SK-N-SH (cell line): ENCODE measurements at regions not wholly inside any gene's neighbourhood (a gene's known extent, or its start where the extent isn't known, plus 50 kb on each side); places are given as distances from the start of the nearest gene placed in this dataset.

Experiments used
- CTCF ChIA-PET: fragments of 300-600, 350-600 bp; formaldehyde crosslinking; extraction: SDS; loops from one replicate; lab custom pipeline; 2021; lab: Yijun Ruan, JAX
- POLR2A ChIA-PET: fragments of 350-600 bp; sonication (Branson Sonifier 250); formaldehyde crosslinking; extraction: SDS; loops from one replicate; lab custom pipeline; 2020; ENCODE audit warnings: antibody characterized with exemption, inconsistent platforms; lab: Yijun Ruan, JAX
- DNase-seq: peaks from one replicate; pipeline ENCODE4 v3.0.0; 2012
- H2AFZ ChIP-seq: fragments of 200-600 bp; sonication (generic); 2 replicates; pipeline ENCODE4 v1.8.1; 2016; ENCODE audit warnings: antibody characterized with exemption, mild to moderate bottlenecking, low read depth
- H3F3A ChIP-seq: fragments of 200-600 bp; sonication (generic); replicated peaks from 2 replicates; pipeline ENCODE3; 2016; ENCODE audit warnings: antibody characterized with exemption, mild to moderate bottlenecking; ENCODE audit not compliant: insufficient read depth
- H3K27ac ChIP-seq, 2 experiments: fragments of 200-500 bp in 1 of 2; fragments of 200-600 bp in 1 of 2; sonication (Bioruptor generic) in 1 of 2; sonication (generic), shearing (Covaris generic) in 1 of 2; 2 replicates each; pipeline versions ENCODE4 v1.5.1 to v1.6.1; 2014 to 2016; ENCODE audit warnings: low read depth in 2 of 2, inconsistent platforms in 1 of 2, low read length in 1 of 2, mild to moderate bottlenecking in 1 of 2, mixed read lengths in 1 of 2
- H3K27me3 ChIP-seq: fragments of 200-600 bp; sonication (generic), shearing (Covaris generic); 2 replicates; pipeline ENCODE4 v1.6.1; 2016; ENCODE audit warnings: mixed run types; ENCODE audit not compliant: insufficient read depth
- H3K36me3 ChIP-seq, 2 experiments: fragments of 200-500 bp in 1 of 2; fragments of 200-600 bp in 1 of 2; sonication (Bioruptor generic) in 1 of 2; sonication (generic) in 1 of 2; replicated peaks in 1 of 2; 2 replicates each; pipeline versions ENCODE3 to v1.5.1; 2014 to 2016; ENCODE audit warnings: low read length in 1 of 2, mild to moderate bottlenecking in 1 of 2; ENCODE audit not compliant: insufficient read depth in 2 of 2, control insufficient read depth in 1 of 2
- H3K4me1 ChIP-seq, 2 experiments: fragments of 200-500 bp in 1 of 2; fragments of 200-600 bp in 1 of 2; sonication (Bioruptor generic) in 1 of 2; sonication (generic), shearing (Covaris generic) in 1 of 2; 2 replicates each; pipeline versions ENCODE4 v1.5.1 to v1.6.1; 2014 to 2016; ENCODE audit warnings: low read depth in 1 of 2, low read length in 1 of 2, mixed run types in 1 of 2; ENCODE audit not compliant: insufficient read depth in 2 of 2, control insufficient read depth in 1 of 2
- H3K4me2 ChIP-seq: fragments of 200-600 bp; sonication (generic), shearing (Covaris generic); 2 replicates; pipeline ENCODE4 v1.6.1; 2017; ENCODE audit warnings: mixed run types
- H3K4me3 ChIP-seq, 2 experiments: fragments of 200-500 bp in 1 of 2; fragments of 200-600 bp in 1 of 2; sonication (Bioruptor generic) in 1 of 2; sonication (generic), shearing (Covaris generic) in 1 of 2; 2 replicates each; pipeline versions ENCODE4 v1.5.1 to v1.8.1; 2014 to 2016; ENCODE audit warnings: low read depth in 2 of 2, inconsistent platforms in 1 of 2, low read length in 1 of 2, mild to moderate bottlenecking in 1 of 2, mixed read lengths in 1 of 2, moderate library complexity in 1 of 2
- H3K79me2 ChIP-seq: fragments of 200-600 bp; sonication (generic); 2 replicates; pipeline ENCODE4 v1.8.1; 2017; ENCODE audit warnings: mild to moderate bottlenecking; ENCODE audit not compliant: insufficient read depth
- H3K9ac ChIP-seq: fragments of 200-600 bp; sonication (generic); 2 replicates; pipeline ENCODE4 v1.6.1; 2017; ENCODE audit warnings: mixed run types
- H3K9me2 ChIP-seq: fragments of 200-600 bp; sonication (generic); 2 replicates; pipeline ENCODE4 v1.6.1; 2017; ENCODE audit warnings: mixed run types
- H3K9me3 ChIP-seq: fragments of 200-600 bp; sonication (generic); 2 replicates; pipeline ENCODE4 v1.6.1; 2017; ENCODE audit warnings: mixed run types, mild to moderate bottlenecking, moderate library complexity
- H4K20me1 ChIP-seq: fragments of 200-600 bp; sonication (generic); 2 replicates; pipeline ENCODE4 v1.6.1; 2017; ENCODE audit warnings: mild to moderate bottlenecking, mixed run types; ENCODE audit not compliant: insufficient read depth
- CHD2 ChIP-seq: fragments of 150-350 bp; IDR thresholded peaks from 2 replicates; pipeline ENCODE4 v1.6.1; 2018; ENCODE audit warnings: low read length; ENCODE audit not compliant: partially characterized antibody
- ELF1 ChIP-seq: IDR thresholded peaks from 2 replicates; pipeline ENCODE4 v1.4.0; 2012
- EP300 ChIP-seq, 2 experiments: IDR thresholded peaks; 2 replicates each; pipeline versions ENCODE4 v1.4.0 to v1.6.1; 2012; ENCODE audit warnings: borderline replicate concordance in 1 of 2, low read depth in 1 of 2, low read length in 1 of 2
- EZH2phosphoT487 ChIP-seq: fragments of 200-600 bp; sonication (generic); IDR thresholded peaks from 2 replicates; pipeline ENCODE4 v1.6.1; 2017; ENCODE audit warnings: low read depth, mixed run types, mild to moderate bottlenecking, antibody characterized with exemption, moderate library complexity, borderline replicate concordance
- FOXJ3 ChIP-seq: sonication (generic); formaldehyde crosslinking; IDR thresholded peaks from 2 replicates; pipeline ENCODE4 v1.5.1; 2020; ENCODE audit warnings: mild to moderate bottlenecking, missing genetic modification reagents
- FOXM1 ChIP-seq: IDR thresholded peaks from 2 replicates; pipeline ENCODE4 v1.4.0; 2012; ENCODE audit warnings: low read depth, mild to moderate bottlenecking
- GABPA ChIP-seq: IDR thresholded peaks from 2 replicates; pipeline ENCODE4 v1.4.0; 2012; ENCODE audit warnings: low read depth, mild to moderate bottlenecking
- GATA2 ChIP-seq: sonication (generic); formaldehyde crosslinking; IDR thresholded peaks from 2 replicates; pipeline ENCODE4 v1.5.0; 2020; ENCODE audit warnings: mild to moderate bottlenecking, missing genetic modification reagents
- JUND ChIP-seq: IDR thresholded peaks from 2 replicates; pipeline ENCODE4 v1.4.0; 2012
- MEF2A ChIP-seq: IDR thresholded peaks from 2 replicates; pipeline ENCODE4 v1.4.0; 2012; ENCODE audit warnings: low read depth, borderline replicate concordance
- MXI1 ChIP-seq: IDR thresholded peaks from 2 replicates; pipeline ENCODE4 v1.6.1; 2012; ENCODE audit warnings: mild to moderate bottlenecking, low read depth, low read length, improper control_type of control experiment
- NFIC ChIP-seq: IDR thresholded peaks from 2 replicates; pipeline ENCODE4 v1.4.0; 2012; ENCODE audit warnings: borderline replicate concordance
- NRF1 ChIP-seq: IDR thresholded peaks from 2 replicates; pipeline ENCODE4 v1.6.1; 2012; ENCODE audit warnings: low read depth, mild to moderate bottlenecking, low read length
- RCOR1 ChIP-seq: fragments of 150-350 bp; IDR thresholded peaks from 2 replicates; pipeline ENCODE4 v1.6.1; 2017; ENCODE audit warnings: antibody characterized with exemption, low read length
- RFX5 ChIP-seq: IDR thresholded peaks from 2 replicates; pipeline ENCODE4 v1.6.1; 2012; ENCODE audit warnings: mild to moderate bottlenecking, improper control_type of control experiment, low read length
- RXRA ChIP-seq: IDR thresholded peaks from 2 replicates; pipeline ENCODE4 v1.4.0; 2012; ENCODE audit warnings: low read depth, mild to moderate bottlenecking, borderline replicate concordance
- SIN3A ChIP-seq: IDR thresholded peaks from 2 replicates; pipeline ENCODE4 v1.6.1; 2012; ENCODE audit warnings: low read depth, mild to moderate bottlenecking, low read length, moderate library complexity, borderline replicate concordance
- TAF1 ChIP-seq: IDR thresholded peaks from 2 replicates; pipeline ENCODE4 v1.6.1; 2012; ENCODE audit warnings: low read depth, mild to moderate bottlenecking, low read length, moderate library complexity, borderline replicate concordance
- TCF12 ChIP-seq: IDR thresholded peaks from 2 replicates; pipeline ENCODE4 v1.4.0; 2012
- TEAD4 ChIP-seq: IDR thresholded peaks from 2 replicates; pipeline ENCODE4 v1.4.0; 2012; ENCODE audit warnings: mild to moderate bottlenecking, borderline replicate concordance; ENCODE audit not compliant: insufficient read depth
- YY1 ChIP-seq: IDR thresholded peaks from 2 replicates; pipeline ENCODE4 v1.4.0; 2012; ENCODE audit warnings: low read depth, mild to moderate bottlenecking
- WGBS: methylation state at CpG from one replicate; pipeline ENCODE4 v1.1.6; 2017; ENCODE audit warnings: low lambda C conversion rate; 5-methylcytosine and 5-hydroxymethylcytosine counted together
- TF ChIP-seq, protein P1 (sequence below): IDR thresholded peaks from 2 replicates; pipeline ENCODE4; 2012
- TF ChIP-seq, protein P2 (sequence below): IDR thresholded peaks from 2 replicates; pipeline ENCODE4 v1.4.0; 2012; ENCODE audit warnings: low read depth
- TF ChIP-seq, protein P3 (sequence below): fragments of 150-350 bp; IDR thresholded peaks from 2 replicates; pipeline ENCODE4 v1.6.1; 2017; ENCODE audit warnings: antibody characterized with exemption, low read length, low read depth, borderline replicate concordance
- TF ChIP-seq, protein P4 (sequence below): fragments of 150-350 bp; IDR thresholded peaks from 2 replicates; pipeline ENCODE4 v1.6.1; 2016; ENCODE audit warnings: mild to moderate bottlenecking, low read depth, low read length
- TF ChIP-seq, protein P5 (sequence below): IDR thresholded peaks from 2 replicates; pipeline ENCODE4 v1.6.1; 2012; ENCODE audit warnings: mild to moderate bottlenecking, low read depth, low read length, moderate library complexity
- TF ChIP-seq, protein P6 (sequence below): fragments of 200-600 bp; sonication (generic); IDR thresholded peaks from 2 replicates; pipeline ENCODE4 v1.6.1; 2017; ENCODE audit warnings: antibody characterized with exemption, mild to moderate bottlenecking, moderate library complexity

DNA sequence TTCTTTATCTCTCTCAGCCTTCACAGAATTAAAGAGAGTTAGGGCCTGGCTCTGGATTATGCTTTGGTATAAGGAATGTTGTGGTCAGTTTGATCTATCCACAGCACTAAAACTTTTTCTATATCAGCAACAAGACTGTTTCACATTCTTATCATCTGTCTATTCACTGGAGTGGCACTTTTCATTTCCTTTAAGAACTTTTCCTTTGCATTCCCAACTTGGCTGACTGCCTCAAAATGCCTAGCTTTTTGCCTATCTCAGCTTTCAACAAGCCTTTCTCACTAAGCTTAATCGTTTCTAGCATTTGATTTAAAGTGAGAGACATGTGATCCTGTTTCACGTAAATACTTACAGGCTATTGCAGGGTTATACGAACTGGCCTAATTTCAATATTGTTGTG lies 471.8 kb downstream of the GBE1 start:
- no peaks in the 10 kb centered on the region for H3K36me3 ChIP-seq
- H3K9ac ChIP-seq = no peak overlapping the region
- no peaks in the 10 kb centered on the region for H3K9me2 ChIP-seq
- no peaks in the 10 kb centered on the region for H3K9me3 ChIP-seq
- no peaks in the 10 kb centered on the region for H3K27me3 ChIP-seq
- CTCF ChIA-PET = interaction anchor here (1.2 kb wide), 1 partner anchor 48 kb away, joined by 3 read pairs; no protein-coding TSS in a partner anchor
- no peak overlapping the region; a peak in 2 of 4 replicates for H3K27ac ChIP-seq
- 62% methylated on average over 3 of the region's 3 CpGs for WGBS
- POLR2A ChIA-PET = no interaction called here
- H3K4me2 ChIP-seq = no peak overlapping the region
- H3F3A ChIP-seq = peaks cover 10% of the 10 kb centered on the region
- H2AFZ ChIP-seq = peak overlapping the region; percentile 33; the same call in 1 of the 2 replicates
- no peaks in the 10 kb centered on the region for H4K20me1 ChIP-seq
- DNase-seq = no peak
- H3K4me3 ChIP-seq = no peak overlapping the region
- no peaks in the 10 kb centered on the region; a peak in 1 of 4 replicates for H3K4me1 ChIP-seq
- no peaks in the 10 kb centered on the region for H3K79me2 ChIP-seq
- TF ChIP-seq, protein P1, sequence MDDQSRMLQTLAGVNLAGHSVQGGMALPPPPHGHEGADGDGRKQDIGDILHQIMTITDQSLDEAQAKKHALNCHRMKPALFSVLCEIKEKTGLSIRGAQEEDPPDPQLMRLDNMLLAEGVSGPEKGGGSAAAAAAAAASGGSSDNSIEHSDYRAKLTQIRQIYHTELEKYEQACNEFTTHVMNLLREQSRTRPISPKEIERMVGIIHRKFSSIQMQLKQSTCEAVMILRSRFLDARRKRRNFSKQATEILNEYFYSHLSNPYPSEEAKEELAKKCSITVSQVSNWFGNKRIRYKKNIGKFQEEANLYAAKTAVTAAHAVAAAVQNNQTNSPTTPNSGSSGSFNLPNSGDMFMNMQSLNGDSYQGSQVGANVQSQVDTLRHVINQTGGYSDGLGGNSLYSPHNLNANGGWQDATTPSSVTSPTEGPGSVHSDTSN = peak; percentile 80
- TF ChIP-seq EP300 (IDR thresholded peaks at IDR 0.05; ENCODE audit: borderline replicate concordance in 1 of 2, low read depth in 1 of 2, low read length in 1 of 2) = peak in 1 of 2 experiments; percentile 45; a peak in 1 of 4 replicates
- TF ChIP-seq ELF1 = no peak
- no peak for TF ChIP-seq RFX5
- TF ChIP-seq CHD2 = no peak
- peak; percentile 16; the same call in 1 of the 2 replicates for TF ChIP-seq JUND
- TF ChIP-seq RXRA = no peak
- TF ChIP-seq, protein P2, sequence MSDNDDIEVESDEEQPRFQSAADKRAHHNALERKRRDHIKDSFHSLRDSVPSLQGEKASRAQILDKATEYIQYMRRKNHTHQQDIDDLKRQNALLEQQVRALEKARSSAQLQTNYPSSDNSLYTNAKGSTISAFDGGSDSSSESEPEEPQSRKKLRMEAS = no peak
- TF ChIP-seq, protein P3, sequence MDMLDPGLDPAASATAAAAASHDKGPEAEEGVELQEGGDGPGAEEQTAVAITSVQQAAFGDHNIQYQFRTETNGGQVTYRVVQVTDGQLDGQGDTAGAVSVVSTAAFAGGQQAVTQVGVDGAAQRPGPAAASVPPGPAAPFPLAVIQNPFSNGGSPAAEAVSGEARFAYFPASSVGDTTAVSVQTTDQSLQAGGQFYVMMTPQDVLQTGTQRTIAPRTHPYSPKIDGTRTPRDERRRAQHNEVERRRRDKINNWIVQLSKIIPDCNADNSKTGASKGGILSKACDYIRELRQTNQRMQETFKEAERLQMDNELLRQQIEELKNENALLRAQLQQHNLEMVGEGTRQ = no peak
- no peak for TF ChIP-seq SIN3A
- TF ChIP-seq, protein P4, sequence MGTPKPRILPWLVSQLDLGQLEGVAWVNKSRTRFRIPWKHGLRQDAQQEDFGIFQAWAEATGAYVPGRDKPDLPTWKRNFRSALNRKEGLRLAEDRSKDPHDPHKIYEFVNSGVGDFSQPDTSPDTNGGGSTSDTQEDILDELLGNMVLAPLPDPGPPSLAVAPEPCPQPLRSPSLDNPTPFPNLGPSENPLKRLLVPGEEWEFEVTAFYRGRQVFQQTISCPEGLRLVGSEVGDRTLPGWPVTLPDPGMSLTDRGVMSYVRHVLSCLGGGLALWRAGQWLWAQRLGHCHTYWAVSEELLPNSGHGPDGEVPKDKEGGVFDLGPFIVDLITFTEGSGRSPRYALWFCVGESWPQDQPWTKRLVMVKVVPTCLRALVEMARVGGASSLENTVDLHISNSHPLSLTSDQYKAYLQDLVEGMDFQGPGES = no peak
- no peak for TF ChIP-seq MXI1
- no peak for TF ChIP-seq TAF1
- peak; percentile 58; the same call in 1 of the 2 replicates for TF ChIP-seq NFIC
- TF ChIP-seq NRF1 = no peak
- TF ChIP-seq FOXJ3 (CRISPR knock-in tag) = no peak
- no peak for TF ChIP-seq GABPA
- no peak for TF ChIP-seq GATA2
- TF ChIP-seq, protein P5, sequence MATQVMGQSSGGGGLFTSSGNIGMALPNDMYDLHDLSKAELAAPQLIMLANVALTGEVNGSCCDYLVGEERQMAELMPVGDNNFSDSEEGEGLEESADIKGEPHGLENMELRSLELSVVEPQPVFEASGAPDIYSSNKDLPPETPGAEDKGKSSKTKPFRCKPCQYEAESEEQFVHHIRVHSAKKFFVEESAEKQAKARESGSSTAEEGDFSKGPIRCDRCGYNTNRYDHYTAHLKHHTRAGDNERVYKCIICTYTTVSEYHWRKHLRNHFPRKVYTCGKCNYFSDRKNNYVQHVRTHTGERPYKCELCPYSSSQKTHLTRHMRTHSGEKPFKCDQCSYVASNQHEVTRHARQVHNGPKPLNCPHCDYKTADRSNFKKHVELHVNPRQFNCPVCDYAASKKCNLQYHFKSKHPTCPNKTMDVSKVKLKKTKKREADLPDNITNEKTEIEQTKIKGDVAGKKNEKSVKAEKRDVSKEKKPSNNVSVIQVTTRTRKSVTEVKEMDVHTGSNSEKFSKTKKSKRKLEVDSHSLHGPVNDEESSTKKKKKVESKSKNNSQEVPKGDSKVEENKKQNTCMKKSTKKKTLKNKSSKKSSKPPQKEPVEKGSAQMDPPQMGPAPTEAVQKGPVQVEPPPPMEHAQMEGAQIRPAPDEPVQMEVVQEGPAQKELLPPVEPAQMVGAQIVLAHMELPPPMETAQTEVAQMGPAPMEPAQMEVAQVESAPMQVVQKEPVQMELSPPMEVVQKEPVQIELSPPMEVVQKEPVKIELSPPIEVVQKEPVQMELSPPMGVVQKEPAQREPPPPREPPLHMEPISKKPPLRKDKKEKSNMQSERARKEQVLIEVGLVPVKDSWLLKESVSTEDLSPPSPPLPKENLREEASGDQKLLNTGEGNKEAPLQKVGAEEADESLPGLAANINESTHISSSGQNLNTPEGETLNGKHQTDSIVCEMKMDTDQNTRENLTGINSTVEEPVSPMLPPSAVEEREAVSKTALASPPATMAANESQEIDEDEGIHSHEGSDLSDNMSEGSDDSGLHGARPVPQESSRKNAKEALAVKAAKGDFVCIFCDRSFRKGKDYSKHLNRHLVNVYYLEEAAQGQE = no peak
- no peak for TF ChIP-seq RCOR1
- peak; percentile 33; the same call in 1 of the 2 replicates for TF ChIP-seq TEAD4
- no peak for TF ChIP-seq MEF2A
- no peak for TF ChIP-seq EZH2phosphoT487
- TF ChIP-seq YY1 = no peak
- no peak for TF ChIP-seq FOXM1
- TF ChIP-seq, protein P6, sequence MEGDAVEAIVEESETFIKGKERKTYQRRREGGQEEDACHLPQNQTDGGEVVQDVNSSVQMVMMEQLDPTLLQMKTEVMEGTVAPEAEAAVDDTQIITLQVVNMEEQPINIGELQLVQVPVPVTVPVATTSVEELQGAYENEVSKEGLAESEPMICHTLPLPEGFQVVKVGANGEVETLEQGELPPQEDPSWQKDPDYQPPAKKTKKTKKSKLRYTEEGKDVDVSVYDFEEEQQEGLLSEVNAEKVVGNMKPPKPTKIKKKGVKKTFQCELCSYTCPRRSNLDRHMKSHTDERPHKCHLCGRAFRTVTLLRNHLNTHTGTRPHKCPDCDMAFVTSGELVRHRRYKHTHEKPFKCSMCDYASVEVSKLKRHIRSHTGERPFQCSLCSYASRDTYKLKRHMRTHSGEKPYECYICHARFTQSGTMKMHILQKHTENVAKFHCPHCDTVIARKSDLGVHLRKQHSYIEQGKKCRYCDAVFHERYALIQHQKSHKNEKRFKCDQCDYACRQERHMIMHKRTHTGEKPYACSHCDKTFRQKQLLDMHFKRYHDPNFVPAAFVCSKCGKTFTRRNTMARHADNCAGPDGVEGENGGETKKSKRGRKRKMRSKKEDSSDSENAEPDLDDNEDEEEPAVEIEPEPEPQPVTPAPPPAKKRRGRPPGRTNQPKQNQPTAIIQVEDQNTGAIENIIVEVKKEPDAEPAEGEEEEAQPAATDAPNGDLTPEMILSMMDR = no peak
- peak; percentile 36 for TF ChIP-seq TCF12
